ENCODE measurements at regions not wholly inside any gene's neighbourhood (a gene's known extent, or its start where the extent isn't known, plus 50 kb on each side); places are given as distances from the start of the nearest gene placed in this dataset.

DNA sequence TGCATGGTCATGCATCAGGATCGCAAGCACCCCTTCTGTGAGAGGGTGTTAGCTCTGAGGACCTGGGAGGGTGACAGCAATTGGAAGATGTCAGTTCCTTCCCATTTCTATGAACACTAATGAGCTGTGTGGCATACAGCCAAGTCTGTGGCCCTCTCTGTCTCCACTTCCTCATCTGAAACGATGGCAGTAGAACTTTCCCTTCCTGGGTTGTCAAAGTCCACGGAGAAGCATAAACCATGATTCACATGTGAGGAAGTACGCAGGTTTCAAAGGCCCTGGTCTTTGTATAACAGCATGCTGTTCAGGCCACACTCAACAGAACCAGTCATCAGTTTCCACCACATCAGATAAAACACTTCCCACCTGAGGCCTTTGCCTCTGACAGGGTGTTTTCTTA, 167.4 kb upstream of the RAB6C start:
- TF ChIP-seq KDM1A (CRISPR knock-in tag; IDR thresholded peaks at IDR 0.05) (no peak), CTCF (CRISPR knock-in tag; IDR thresholded peaks at IDR 0.05) (no peak), SMAD1 (CRISPR knock-in tag; IDR thresholded peaks at IDR 0.05; ENCODE audit: borderline replicate concordance, low read depth) (no peak), ZNF816 (CRISPR knock-in tag; IDR thresholded peaks at IDR 0.05; ENCODE audit: borderline replicate concordance) (no peak), FOXM1 (CRISPR knock-in tag; IDR thresholded peaks at IDR 0.05) (no peak), CREM (IDR thresholded peaks at IDR 0.05) (no peak), CREM (CRISPR knock-in tag; IDR thresholded peaks at IDR 0.05) (no peak), ZNF460 (CRISPR knock-in tag; IDR thresholded peaks at IDR 0.05; ENCODE audit: borderline replicate concordance) (no peak), ZNF709 (CRISPR knock-in tag; IDR thresholded peaks at IDR 0.05) (no peak), KDM4B (CRISPR knock-in tag; IDR thresholded peaks at IDR 0.05) (no peak)
- TF ChIP-seq, protein P1, sequence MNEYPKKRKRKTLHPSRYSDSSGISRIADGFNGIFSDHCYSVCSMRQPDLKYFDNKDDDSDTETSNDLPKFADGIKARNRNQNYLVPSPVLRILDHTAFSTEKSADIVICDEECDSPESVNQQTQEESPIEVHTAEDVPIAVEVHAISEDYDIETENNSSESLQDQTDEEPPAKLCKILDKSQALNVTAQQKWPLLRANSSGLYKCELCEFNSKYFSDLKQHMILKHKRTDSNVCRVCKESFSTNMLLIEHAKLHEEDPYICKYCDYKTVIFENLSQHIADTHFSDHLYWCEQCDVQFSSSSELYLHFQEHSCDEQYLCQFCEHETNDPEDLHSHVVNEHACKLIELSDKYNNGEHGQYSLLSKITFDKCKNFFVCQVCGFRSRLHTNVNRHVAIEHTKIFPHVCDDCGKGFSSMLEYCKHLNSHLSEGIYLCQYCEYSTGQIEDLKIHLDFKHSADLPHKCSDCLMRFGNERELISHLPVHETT (CRISPR knock-in tag; conservative IDR thresholded peaks at IDR 0.05) = no peak
